Erythroblast (primary cell): ENCODE measurements at regions not wholly inside any gene's neighbourhood (a gene's known extent, or its start where the extent isn't known, plus 50 kb on each side); places are given as distances from the start of the nearest gene placed in this dataset.

ENCODE experiments used
- GATA1 ChIP-seq: IDR thresholded peaks from 2 replicates; pipeline ENCODE4 v1.6.1; 2011; ENCODE audit warnings: low read depth, mild to moderate bottlenecking, control low read depth, low read length, moderate library complexity
- POLR2A ChIP-seq: IDR thresholded peaks from 2 replicates; pipeline ENCODE4 v1.6.1; 2011; ENCODE audit warnings: mild to moderate bottlenecking, low read length

DNA sequence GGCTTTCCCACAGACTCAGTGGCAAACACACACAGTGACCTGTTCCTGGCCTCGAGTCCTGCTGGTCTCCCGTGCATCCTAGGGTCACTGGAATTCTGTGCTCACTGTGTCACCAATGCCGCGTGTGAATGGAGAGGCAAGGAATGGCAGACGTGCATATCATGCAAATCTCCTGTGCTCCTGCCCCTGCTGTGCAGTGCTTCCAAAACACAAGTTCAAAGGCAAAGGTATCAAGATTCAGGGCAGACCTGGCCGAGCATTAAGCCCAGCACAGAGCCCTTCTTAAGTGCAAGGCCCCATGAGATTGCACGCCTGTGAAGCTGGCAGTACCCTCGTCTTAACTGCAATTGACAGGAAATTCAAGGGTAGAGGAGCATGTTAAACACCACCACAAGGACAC lies 129.1 kb downstream of the NDUFA10 start:
- TF ChIP-seq POLR2A (no peak), GATA1 (no peak)
